RKO (cell line): ENCODE measurements at regions not wholly inside any gene's neighbourhood (a gene's known extent, or its start where the extent isn't known, plus 50 kb on each side); places are given as distances from the start of the nearest gene placed in this dataset.
"Not testable (repeated sequence)": the region's sequence is repeated elsewhere in the genome, so short reads cannot be mapped to it uniquely, and the experiment has no call there.

ENCODE experiments used
- DNase-seq: peaks from one replicate; pipeline ENCODE4 v3.0.0-alpha.2; 2016; ENCODE audit warnings: low spot score

DNA sequence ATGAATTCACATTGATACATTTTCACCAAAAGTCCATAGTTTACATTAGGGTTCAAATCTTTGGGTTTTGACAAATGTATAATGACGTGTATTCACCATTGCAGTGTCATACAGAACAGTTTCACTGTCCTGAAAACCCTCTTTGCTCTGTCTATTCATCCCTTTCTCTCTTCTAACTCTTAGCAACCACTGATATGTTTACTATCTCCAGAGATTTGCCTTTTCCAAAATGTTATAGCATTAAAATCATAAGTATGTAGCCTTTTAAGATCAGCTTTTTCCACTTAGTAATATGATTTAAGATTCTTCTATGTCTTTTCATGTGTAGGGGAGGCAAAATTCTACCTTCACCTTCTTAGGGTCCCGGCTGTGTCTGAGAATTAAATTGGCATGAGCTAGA, 203.8 kb downstream of the TPRG1 start:
- no peak for DNase-seq

DNA sequence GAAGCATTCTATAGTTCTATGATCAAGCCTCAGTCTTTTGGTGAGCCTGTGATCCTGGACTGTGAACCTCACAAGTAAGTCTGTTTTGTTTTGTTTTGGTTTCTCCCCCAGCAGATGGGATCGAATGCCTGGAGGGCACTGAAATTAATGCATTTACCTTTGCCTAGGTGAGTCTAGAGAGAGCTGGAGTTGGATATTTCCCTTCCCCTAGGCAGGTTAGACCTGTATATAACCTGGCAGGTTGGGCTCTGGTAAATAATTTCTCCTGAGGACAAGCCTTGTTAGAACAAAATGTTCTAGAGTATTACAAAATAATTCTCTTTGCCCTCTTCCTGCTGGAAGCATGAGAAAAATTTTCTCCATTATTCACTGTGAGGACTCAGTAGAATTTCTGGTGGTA, 211.9 kb downstream of the TPRG1 start:
- DNase-seq, result no peak

DNA sequence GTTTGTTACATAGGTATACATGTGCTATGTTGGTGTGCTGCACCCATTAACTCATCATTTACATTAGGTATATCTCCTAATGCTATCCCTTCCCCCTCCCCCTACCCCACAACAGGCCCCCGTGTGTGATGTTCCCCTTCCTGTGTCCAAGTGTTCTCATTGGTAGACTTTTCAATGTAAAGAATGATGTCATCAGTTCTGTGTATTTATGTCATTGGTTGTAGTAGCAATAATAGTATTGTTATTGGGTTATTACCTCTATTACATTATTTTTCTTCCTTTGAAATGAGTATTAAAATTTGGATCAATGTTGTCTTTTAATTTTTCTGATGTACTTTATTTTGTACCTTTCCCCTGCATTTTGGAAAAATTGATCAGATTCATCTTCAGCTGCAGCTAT, 214.1 kb downstream of the TPRG1 start:
- DNase-seq, result not testable (repeated sequence)

DNA sequence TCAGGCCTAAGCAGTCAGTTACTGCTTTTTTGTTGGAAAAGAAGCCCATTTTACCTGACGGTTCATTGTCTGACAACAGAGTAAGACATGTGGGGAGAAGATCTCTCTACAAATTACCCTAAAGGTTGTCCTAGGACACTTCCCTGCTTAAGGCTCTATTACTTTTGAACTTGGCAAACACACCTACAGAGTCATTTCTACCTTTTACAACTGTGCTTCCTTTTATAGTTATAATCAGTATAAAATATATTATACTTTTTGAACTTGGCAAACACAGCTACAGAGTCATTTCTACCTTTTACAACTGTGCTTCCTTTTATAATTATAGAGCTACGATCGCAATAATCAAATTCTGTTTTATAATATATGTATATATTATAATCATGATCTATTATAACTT, 215.0 kb downstream of the TPRG1 start:
- no peak for DNase-seq

DNA sequence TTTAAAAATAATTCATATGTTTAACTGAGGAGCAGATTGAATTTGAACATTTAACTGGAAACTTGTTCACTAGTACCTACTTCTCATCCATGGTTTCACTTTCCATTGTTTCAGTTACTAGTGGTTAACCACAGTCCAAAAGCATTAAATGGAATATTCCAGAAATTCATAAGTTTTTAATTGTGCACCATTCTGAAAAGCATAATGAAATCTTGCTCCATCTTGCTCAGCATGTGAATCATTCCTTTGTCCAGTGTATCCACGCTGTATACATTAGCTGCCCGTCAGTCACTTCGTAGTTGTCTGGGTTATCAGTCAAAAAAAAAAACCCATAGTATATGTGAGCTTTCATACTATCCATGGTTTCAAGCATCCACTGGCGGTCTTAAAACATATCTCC, 217.6 kb downstream of the TPRG1 start:
- DNase-seq, result no peak

DNA sequence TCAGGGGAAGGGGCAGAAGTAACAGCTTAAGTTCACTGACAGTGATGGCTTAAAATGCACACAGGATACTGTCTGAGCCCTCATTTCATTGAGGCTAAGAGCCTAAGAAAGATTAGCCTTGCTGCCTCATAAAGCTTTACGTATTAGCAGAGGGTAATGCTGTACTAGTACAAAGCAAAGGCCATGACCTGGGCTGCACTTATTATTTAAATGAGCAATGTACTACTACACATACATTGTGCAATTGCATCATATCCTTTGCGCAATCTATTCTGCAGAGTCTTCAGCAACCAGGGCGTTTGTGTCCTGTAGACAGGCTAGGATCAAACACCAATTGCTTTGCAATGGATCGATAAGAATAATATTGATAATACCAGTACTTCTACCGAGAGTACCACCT, 221.8 kb downstream of the TPRG1 start:
- DNase-seq, result no peak

DNA sequence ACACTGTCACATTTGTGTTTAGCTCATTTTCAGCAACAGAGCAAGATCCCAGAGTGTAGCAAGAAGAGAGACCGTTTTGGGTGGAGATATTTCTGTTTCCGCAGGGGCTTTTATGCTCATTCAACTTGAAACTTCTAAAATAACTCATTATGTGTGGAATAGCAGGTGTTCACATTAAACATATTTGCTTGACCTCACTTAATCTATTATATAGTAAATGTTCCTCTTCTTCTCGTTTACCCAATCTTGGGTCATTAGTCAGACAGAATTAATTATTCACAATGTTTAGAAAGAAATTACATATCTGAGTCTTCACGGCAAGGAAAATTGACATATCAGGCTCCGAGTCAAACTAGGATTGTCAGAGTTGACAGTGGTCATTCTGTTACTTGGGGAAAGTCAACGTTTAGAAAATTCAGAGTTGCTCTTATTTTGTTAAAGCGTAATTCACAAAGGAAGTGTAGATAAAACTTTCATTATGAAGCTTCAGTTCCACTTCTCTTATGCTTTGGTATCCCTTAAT, 222.9 kb downstream of the TPRG1 start:
- DNase-seq, result no peak

DNA sequence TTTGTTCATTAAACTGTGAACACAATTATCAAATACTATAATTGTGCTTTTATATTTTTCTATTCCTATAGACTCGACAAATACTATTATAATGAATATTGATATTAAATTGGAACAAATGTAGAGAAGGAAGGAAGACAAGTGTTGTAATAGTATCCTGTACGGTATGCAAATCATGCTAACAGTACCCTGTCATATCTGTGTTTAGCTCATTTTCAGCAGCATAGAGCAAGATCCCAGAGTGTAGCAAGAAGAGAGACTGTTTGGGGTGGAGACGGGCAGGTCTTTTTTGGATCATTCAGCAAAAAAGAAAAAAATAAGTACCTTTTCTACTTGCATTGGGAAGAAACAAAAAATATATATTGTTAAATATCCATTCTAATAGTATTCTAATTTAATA, 224.1 kb downstream of the TPRG1 start:
- no peak for DNase-seq

DNA sequence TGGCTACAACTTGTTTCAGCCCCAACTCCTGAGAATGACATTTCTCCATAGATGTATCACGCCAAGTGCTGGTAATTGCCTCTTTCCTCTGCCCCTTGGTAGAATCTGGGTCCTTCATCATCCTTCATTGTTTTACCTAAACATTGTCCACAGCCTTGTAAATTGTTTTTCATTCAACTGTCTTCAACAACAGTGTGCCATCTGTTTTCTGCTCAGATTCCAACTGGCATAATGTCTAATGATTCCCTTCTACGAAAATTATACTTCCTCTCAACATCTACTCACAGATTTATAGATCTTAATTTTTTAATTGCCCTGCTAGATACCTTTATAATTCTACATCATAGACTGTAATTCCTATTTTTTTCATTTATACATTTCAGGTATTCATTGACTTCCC, 226.9 kb downstream of the TPRG1 start:
- no peak for DNase-seq

DNA sequence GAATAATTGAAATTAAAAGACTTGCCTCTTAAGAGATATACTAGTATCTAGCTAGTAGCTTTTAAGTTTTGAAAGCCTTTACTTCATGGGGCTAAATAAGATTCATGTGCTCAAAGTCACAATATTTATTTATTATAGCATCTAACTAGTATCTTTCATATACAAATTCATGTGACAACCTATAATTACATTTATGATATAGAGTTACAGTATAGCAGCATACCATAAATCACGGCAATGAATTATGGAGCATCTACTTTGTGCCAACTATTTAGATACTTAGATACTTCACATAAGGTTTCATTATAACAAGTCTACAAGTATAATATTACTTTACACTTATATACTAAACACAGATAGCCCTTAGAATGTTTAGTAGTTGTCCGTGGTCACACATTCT, 229.4 kb downstream of the TPRG1 start:
- DNase-seq, result no peak

DNA sequence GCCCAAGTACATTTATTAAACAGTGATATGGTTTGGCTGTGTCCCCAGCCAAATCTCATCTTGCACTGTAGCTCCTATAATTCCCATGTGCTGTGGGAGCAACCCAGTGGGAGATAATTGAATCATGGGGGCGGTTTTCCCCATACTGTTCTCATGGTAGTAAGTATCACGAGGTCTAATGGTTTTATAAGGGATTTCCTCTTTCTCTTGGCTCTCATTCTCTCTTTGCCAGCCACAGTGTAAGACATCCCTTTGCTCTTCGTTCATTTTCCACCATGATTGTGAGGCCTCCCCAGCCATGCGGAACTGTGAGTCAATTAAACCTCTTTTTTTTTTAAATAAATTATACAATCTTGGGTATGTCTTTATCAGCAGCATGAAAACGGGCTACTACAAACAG, 228.0 kb upstream of the TP63 start:
- DNase-seq, result no peak

DNA sequence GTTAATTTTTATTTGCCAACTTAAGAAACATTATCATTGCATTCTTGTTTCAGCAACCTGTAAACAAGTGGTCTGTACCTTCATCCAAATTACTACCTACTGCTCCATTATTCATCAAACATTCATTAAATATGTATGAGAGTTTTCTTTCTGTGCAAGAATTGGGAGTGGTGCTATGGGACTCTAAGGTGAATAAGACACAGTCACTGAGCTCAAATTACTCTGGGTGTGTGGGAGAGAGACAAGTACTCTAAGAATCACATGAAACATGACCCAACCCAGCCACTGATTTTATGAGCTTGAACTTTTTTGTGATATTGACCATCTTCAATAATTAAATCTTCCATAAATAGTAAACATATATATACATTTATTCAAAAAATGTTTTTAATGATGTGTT, 227.2 kb upstream of the TP63 start:
- no peak for DNase-seq

DNA sequence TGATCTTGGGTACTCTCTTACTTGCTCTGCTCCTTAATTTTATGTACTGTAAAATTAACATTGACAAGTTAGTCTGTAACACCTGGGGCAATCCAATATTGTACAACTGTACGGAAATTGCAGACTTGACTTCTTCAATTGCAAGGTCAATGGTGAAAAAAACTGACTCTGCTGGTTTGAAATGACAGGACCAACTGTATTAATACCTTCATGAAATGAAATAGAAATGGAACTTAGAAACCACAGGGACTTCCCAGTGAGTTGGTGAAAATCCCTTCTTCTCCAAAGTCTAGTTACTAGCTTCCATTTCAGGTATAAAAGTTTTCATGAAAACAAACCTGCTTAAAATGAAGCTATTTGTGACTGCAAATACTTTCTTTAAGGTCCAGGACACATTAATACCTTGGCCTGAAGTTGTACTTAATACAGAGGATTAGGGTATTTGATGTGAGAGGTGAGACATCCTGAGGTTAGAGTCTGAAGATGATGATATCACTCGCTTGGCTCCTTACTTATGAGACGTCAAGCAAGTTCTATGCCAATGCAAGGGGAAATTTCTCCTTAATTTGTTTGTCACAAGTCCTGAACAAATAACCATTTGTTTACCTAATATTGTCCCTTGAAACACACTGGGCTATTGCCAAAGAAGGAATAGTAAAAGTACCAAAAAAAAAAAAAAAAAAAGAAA, 226.2 kb upstream of the TP63 start:
- DNase-seq, result no peak

DNA sequence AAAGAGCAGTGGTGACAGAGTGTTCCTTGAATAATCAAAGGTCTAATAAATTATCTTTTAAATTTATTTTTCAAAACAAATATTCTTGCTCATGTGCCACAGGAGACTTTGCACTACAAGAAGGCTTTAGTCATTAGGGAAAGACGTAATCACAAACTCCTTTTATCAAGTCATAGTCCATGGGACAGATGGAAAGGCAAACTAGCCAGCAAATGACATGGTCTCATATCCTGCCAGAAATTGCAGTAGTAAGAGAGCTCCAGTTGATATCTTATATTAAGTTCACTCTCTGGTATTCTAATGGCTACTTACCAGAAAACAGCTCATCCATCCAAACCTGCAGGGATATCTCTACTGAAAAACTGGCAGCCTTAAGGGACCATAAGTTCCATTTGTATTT, 225.0 kb upstream of the TP63 start:
- DNase-seq, result no peak

DNA sequence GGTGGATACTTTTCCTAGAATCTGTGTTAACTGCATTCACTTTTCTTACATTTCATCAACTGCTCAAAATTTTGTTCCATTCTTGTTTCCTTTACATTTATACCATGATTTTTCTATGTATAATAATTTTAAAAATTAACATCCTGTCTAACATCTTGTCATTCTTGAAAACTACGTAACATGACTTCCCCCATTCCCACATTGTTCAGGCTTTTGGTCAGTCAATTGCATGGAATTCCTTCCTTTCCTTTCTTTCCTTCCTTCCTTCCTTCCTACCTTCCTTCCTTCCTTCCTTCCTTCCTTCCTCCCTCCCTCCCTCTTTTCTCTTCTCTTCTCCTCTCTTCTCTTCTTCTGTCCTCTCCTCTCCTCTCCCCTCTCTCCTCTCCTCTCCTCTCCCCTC, 220.7 kb upstream of the TP63 start:
- DNase-seq, result no peak

DNA sequence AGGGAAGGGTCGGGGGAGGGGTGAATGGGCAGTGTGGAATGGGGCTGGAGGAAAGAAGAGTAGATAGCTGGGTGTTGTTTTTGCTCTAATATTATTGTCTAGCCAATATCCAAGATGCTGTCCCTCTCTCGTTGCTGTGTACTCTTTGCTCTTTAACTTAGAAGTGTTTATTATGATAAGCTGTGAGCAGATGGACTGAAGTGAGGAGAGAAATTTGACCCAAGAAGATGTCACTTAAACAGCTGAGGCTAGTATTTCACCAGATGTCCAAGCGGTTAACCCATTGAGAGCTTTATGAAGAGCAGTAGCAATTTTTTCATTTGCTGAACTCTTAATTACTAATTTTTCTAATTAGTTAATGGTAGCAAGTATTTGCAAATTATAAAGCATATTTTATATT, 212.2 kb upstream of the TP63 start:
- DNase-seq, result no peak

DNA sequence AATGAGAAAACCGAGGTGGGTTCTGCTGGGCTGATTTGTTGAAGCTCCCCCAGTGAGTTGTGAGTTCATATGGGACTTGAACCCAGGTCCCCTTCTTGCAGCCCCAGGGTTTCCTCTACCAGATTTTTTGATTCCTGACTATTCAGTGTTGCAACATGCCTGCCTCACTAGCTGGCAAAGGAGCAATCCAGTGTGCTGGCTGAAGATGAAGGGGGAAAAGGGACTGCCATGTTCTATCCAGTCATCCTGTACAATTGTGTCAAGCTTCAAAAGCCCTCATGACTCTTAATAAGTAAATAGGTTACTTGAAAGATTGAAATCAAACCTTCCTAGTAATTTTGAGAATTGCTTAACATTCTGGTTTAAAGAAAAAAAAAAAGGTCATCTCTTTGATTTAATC, 211.5 kb upstream of the TP63 start:
- no peak for DNase-seq

DNA sequence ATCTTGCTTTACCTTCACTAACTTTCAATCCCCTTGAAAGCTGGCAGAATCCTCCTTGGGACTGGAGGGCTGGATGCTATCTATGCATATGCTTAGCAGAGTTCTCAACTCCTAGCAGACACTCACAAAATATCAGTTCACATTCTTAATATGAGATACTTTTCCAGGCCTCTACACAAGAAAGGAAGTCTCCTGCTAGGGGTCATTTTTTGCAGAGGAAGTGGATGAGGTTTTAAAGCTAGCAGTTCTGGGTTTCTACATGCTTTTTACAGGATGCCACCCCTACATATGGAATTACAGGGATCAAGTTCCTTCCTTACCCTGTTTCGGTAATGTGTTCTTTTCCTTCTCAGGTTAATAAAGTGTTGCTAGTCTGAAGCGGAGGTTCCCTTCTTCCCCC, 206.3 kb upstream of the TP63 start:
- no peak for DNase-seq

DNA sequence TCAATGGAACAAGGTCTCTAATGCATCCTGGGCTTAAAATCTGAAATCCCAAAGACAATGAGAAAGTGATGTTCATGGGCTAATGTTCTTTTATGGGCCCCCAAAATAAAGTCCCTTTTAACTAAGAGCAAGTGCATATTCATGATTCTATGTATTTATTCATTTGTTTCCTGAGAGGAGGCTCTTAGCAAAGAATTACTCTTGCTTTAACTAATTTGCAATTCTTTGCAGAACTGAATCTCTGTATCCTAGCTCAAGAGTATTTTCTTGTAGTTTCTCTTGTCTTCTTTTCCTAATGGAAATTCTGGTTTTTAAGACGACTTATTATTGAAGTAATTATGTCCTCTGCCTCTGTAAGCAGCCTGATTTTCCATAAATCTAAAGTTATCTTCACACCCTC, 202.2 kb upstream of the TP63 start:
- no peak for DNase-seq

DNA sequence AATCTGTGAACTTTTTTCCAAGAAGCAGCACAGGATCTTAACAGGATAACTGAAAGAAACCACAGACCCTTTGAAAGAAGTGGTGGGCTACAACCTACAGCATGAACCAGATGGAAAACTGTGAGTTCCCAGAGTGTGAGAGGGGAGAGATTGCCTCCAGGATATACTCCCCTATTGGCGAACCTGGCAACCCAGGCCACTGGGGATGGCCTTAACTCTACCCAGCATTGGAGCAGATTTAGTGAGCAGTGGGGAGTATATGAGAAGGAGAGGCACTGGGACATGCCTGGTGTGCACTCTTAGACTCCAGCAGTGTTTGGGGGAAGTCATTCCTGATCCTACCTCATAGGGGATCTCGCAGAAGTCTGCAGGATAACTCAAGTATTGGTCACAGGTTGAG, 201.0 kb upstream of the TP63 start:
- no peak for DNase-seq

DNA sequence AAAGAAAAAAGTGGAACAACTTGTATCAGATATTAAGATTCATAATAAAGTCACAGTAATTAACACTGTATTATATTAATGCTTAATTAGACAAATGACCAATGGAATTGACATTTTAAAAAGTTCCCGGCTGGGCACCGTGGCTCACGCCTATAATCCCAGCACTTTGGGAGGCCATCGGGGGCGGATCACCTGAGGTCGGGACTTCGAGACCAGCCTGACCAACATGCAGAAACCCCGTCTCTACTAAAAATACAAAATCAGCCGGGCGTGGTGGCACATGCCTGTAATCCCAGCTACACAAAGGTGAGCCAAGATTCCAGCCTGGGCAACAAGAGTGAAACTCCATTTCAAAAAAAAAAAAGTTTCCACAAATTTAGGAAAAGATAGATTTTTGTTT, 188.9 kb upstream of the TP63 start:
- not testable (repeated sequence) for DNase-seq

DNA sequence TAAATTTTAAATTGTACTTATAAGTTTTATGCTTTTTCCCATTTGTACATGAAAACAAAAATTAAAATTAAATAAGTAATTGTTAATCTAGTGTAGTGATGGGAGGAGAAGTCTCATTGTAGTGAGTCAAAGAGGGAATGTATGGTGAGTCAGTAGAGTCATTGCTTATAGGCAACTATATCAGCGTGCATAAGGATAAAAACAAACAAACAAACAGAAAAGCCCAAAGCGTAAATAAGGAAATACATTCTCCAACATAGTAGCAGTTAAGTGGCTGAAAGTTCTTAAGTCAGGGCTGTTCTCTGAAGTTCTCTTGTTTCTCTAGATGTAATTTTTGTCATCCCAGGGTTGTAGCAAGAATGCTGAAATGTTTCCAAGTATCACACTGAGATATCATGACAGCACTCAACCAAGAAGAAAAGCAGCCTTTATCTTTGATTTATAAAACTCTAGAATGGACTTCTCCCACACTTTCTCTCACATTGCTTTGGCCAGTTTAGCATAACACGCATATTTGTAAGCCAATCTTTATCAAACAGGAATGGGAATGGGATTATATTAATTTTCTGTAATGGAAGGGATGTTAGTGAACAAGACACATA, 184.1 kb upstream of the TP63 start:
- DNase-seq, result no peak

DNA sequence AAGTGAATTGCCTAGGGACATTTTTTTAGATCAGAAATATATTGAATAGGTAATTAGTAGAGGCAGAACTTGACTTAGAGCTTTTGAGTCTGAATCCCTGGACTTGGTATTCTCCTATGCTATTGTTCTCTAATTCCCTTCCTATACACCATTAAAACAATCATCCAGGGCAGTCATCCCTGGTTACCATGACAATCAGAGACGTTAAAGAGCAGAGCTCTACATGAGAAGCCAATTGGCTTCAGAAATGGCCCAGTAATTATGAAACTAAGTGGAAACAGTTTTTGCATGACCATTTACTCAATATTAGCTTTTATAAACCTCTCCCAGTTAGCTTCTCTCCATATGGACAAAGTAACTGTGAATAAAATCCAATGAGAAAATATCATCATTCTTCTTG, 182.1 kb upstream of the TP63 start:
- no peak for DNase-seq

DNA sequence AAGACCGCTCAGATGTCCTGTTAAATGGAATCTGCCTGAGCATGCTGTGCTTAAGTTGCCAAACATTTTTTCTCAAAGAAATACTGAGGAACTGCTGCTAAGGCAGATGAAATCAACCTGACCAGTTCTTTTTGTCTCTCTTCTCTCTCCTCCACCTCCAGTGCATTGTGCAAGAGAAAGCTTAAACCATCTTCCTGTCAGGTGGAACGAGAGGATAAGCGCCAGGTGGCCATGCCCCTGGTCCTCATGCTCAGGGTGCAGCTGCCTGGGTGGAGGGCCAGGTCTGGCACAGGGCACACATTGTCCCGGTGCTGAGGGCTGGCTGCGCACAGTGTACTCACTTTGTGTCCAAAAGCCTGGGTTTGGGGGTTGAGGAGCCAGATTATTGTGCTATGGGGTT, 176.2 kb upstream of the TP63 start:
- DNase-seq, result no peak
